HG02798 (cell line): ENCODE measurements at regions not wholly inside any gene's neighbourhood (a gene's known extent, or its start where the extent isn't known, plus 50 kb on each side); places are given as distances from the start of the nearest gene placed in this dataset.
"Not testable (repeated sequence)": the region's sequence is repeated elsewhere in the genome, so short reads cannot be mapped to it uniquely, and the experiment has no call there.

ENCODE experiments used
- ATAC-seq: cut with Tn5 transposase; IDR thresholded peaks from one replicate; pipeline ENCODE4 v1.9.1; 2021; ENCODE audit warnings: mild to moderate bottlenecking; ENCODE audit not compliant: unreplicated experiment, poor library complexity

- ATAC-seq: no peak
Observed at GRCh38 chr1:182331387-182331786, 60.2 kb downstream of the GLUL start.

GRCh38 chr1:182330303-182330702 lies 61.3 kb downstream of the GLUL start:
- no peak for ATAC-seq

- no peak for ATAC-seq
Observed at GRCh38 chr1:182329471-182329870, 62.1 kb downstream of the GLUL start.

GRCh38 chr1:182328591-182328990 lies 63.0 kb downstream of the GLUL start:
- ATAC-seq: no peak

- ATAC-seq: no peak
Observed at GRCh38 chr1:182325339-182325738, 66.3 kb downstream of the GLUL start.

- ATAC-seq: not testable (repeated sequence)
Observed at GRCh38 chr1:182321532-182321931, 70.1 kb downstream of the GLUL start.

GRCh38 chr1:182317611-182318161 lies 73.9 kb downstream of the GLUL start:
- no peak for ATAC-seq

GRCh38 chr1:182316454-182316853 lies 75.1 kb downstream of the GLUL start:
- ATAC-seq: not testable (repeated sequence)

GRCh38 chr1:182315167-182315556 lies 76.4 kb downstream of the GLUL start:
- no peak for ATAC-seq

- no peak for ATAC-seq
Observed at GRCh38 chr1:182309631-182310351, 81.8 kb downstream of the GLUL start.

- no peak for ATAC-seq
Observed at GRCh38 chr1:182308826-182309225, 82.8 kb downstream of the GLUL start.

- not testable (repeated sequence) for ATAC-seq
Observed at GRCh38 chr1:182307486-182307885, 84.1 kb downstream of the GLUL start.

GRCh38 chr1:182305861-182306260 lies 85.7 kb downstream of the GLUL start:
- no peak for ATAC-seq

GRCh38 chr1:182304627-182305026 lies 87.0 kb downstream of the GLUL start:
- ATAC-seq: no peak

- no peak for ATAC-seq
Observed at GRCh38 chr1:182304218-182304617, 87.4 kb downstream of the GLUL start.

GRCh38 chr1:182303778-182304177 lies 87.8 kb downstream of the GLUL start:
- peak; percentile 79 for ATAC-seq

GRCh38 chr1:182301467-182302198 lies 90.0 kb downstream of the GLUL start:
- ATAC-seq: peak; percentile 32

- no peak for ATAC-seq
Observed at GRCh38 chr1:182301026-182301436, 90.6 kb downstream of the GLUL start.

- no peak for ATAC-seq
Observed at GRCh38 chr1:182299728-182300616, 91.6 kb downstream of the GLUL start.

- not testable (repeated sequence) for ATAC-seq
Observed at GRCh38 chr1:182299054-182299727, 92.4 kb downstream of the GLUL start.
